ENCODE measurements at regions not wholly inside any gene's neighbourhood (a gene's known extent, or its start where the extent isn't known, plus 50 kb on each side); places are given as distances from the start of the nearest gene placed in this dataset.
"Not testable (repeated sequence)": the region's sequence is repeated elsewhere in the genome, so short reads cannot be mapped to it uniquely, and the experiment has no call there.

DNA sequence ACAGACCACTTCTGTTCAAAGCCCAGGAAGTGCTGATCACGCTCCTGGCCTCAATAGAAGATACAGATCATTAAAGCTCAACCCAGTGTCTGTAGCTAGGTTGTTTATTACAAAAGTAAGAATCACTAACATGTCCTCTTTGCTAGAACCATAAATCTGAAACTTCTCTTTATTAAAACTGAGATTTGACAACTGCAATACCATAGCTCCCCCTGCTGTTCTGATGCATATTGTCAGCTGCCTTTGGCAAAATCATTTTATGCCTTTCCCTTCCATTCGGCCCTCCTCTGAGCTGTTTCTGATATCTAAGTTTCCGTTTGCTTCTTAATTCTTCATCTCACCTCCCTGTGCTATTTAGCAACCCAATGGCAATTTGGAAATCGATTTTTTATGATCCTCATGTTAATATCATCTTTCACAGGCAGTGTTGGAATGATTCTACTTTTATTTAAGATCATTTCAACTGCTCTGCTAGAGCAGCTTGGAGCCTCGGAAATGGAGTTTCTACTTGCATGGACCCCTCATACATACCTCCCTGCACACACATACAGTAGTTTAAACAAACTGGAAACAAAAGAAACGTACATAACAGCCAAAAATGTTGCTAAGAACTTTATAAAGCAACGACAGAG, 998.8 kb downstream of the MAT2B start:
- Histone ChIP-seq H3K9me3 (ENCODE audit: control insufficient read depth, low read length) (no peaks in the 10 kb centered on the region), H3K27me3 (replicated peaks; ENCODE audit: control insufficient read depth, insufficient read depth, low read length, poor library complexity, severe bottlenecking) (no peaks in the 10 kb centered on the region), H3K4me3 (ENCODE audit: insufficient read depth, low read depth, low read length, poor library complexity, severe bottlenecking) (no peak overlapping the region), H3K27ac (ENCODE audit: insufficient read depth, low read length, poor library complexity, severe bottlenecking) (no peak overlapping the region), H3K36me3 (ENCODE audit: control insufficient read depth, insufficient read depth, low read length) (no peaks in the 10 kb centered on the region), H3K4me1 (ENCODE audit: control insufficient read depth, insufficient read depth, low read length, poor library complexity, severe bottlenecking) (no peaks in the 10 kb centered on the region)
- no peak for DNase-seq

- Histone ChIP-seq H3K4me1 (ENCODE audit: control insufficient read depth, insufficient read depth, low read length, poor library complexity, severe bottlenecking) (no peaks in the 10 kb centered on the region), H3K27me3 (replicated peaks; ENCODE audit: control insufficient read depth, insufficient read depth, low read length, poor library complexity, severe bottlenecking) (no peaks in the 10 kb centered on the region), H3K9me3 (ENCODE audit: control insufficient read depth, low read length) (no peaks in the 10 kb centered on the region), H3K36me3 (ENCODE audit: control insufficient read depth, insufficient read depth, low read length) (no peaks in the 10 kb centered on the region), H3K4me3 (ENCODE audit: insufficient read depth, low read depth, low read length, poor library complexity, severe bottlenecking) (no peak overlapping the region), H3K27ac (ENCODE audit: insufficient read depth, low read length, poor library complexity, severe bottlenecking) (no peak overlapping the region)
- DNase-seq = no peak
These were observed 1000.4 kb downstream of the MAT2B start for GRCh38 chr5:164505791-164506190.

DNA sequence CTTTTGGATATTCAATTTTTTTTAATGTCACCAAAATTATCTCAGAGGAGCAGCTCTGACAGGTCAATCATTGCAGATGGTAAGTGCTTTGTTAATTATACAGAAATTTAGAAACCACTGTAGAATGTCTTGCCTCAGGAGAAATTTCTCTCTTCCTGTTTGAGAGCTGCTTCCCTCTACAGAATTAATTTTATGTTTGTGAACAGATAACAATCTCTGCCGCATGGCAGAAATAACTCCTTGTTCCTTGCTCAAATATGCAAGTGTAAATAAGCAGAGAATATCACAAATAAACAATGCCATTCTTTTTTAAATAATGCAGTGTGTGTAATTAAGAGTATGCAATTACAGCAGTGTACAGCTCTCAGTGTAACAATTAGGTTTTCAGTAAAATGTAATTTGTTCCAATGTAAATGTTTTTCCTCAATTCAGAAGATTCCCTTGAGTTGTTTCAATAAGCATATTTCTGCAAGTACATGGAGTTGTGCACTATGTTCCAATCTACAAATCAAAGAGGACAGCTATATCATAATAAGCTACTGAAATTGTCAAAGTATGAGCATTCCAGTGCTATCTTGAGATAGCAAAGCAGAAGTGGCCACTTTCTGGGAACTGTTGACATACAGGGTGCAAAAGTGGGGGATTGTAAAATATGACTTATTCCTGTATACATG, 1012.8 kb downstream of the MAT2B start:
- Histone ChIP-seq H3K9me3 (ENCODE audit: control insufficient read depth, low read length) (no peaks in the 10 kb centered on the region), H3K4me3 (ENCODE audit: insufficient read depth, low read depth, low read length, poor library complexity, severe bottlenecking) (no peak overlapping the region), H3K27me3 (replicated peaks; ENCODE audit: control insufficient read depth, insufficient read depth, low read length, poor library complexity, severe bottlenecking) (no peaks in the 10 kb centered on the region), H3K4me1 (ENCODE audit: control insufficient read depth, insufficient read depth, low read length, poor library complexity, severe bottlenecking) (no peaks in the 10 kb centered on the region), H3K27ac (ENCODE audit: insufficient read depth, low read length, poor library complexity, severe bottlenecking) (no peak overlapping the region), H3K36me3 (ENCODE audit: control insufficient read depth, insufficient read depth, low read length) (no peaks in the 10 kb centered on the region)
- no peak for DNase-seq

DNA sequence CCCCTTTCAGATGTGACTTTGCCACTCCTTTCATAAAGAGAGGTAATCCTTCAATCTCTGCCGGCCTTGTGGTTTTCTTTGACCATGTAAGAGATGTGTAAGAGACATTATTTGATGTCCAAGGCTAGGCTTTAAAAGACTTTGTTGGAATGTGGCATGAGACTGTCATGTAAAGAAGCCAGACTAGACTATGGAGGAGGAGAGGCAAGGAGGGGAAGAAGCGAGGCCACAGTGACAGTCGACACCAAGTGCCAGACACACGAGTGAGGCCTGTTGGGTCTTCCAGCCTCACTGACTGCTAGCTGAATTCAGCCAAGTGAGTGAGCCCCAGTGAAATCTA, 1013.3 kb downstream of the MAT2B start:
- Histone ChIP-seq H3K27me3 (replicated peaks; ENCODE audit: control insufficient read depth, insufficient read depth, low read length, poor library complexity, severe bottlenecking) (no peaks in the 10 kb centered on the region), H3K4me3 (ENCODE audit: insufficient read depth, low read depth, low read length, poor library complexity, severe bottlenecking) (no peak overlapping the region), H3K36me3 (ENCODE audit: control insufficient read depth, insufficient read depth, low read length) (no peaks in the 10 kb centered on the region), H3K4me1 (ENCODE audit: control insufficient read depth, insufficient read depth, low read length, poor library complexity, severe bottlenecking) (no peaks in the 10 kb centered on the region), H3K9me3 (ENCODE audit: control insufficient read depth, low read length) (no peaks in the 10 kb centered on the region), H3K27ac (ENCODE audit: insufficient read depth, low read length, poor library complexity, severe bottlenecking) (no peak overlapping the region)
- no peak for DNase-seq

DNA sequence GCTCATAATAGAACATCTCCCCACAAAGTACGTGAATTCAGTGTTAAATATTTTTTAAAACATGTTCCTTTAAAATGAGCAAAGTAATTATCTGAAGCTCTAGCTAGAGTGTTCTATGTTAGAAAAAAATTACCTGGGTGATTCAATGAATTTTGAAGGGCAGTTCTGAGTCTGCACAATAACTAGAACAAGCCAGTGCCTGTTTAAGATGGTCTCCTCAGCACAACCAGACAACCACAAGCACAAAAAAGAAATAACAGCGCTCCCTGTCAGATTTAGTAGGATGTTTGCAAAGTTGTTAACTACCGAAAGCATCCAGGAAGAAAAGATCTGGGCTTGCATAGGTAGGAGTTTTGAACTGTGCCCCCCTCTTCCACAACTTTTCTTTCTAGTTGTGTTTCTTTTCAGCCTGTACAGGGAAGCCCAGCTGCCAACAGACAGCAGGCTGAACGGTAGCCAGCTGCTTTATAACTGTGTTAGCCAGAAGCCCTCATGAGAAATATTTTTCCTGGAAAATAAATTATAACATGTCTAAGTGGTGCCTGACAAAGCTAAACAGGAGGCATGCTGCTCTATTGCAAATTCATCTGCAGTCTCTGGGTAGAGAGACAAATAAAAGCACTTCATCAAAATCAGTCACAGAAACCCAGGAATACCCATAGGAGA, 1026.9 kb downstream of the MAT2B start:
- Histone ChIP-seq H3K36me3 (ENCODE audit: control insufficient read depth, insufficient read depth, low read length) (no peaks in the 10 kb centered on the region), H3K9me3 (ENCODE audit: control insufficient read depth, low read length) (no peaks in the 10 kb centered on the region), H3K27ac (ENCODE audit: insufficient read depth, low read length, poor library complexity, severe bottlenecking) (no peak overlapping the region), H3K4me1 (ENCODE audit: control insufficient read depth, insufficient read depth, low read length, poor library complexity, severe bottlenecking) (no peaks in the 10 kb centered on the region), H3K4me3 (ENCODE audit: insufficient read depth, low read depth, low read length, poor library complexity, severe bottlenecking) (no peak overlapping the region), H3K27me3 (replicated peaks; ENCODE audit: control insufficient read depth, insufficient read depth, low read length, poor library complexity, severe bottlenecking) (no peaks in the 10 kb centered on the region)
- no peak for DNase-seq

DNA sequence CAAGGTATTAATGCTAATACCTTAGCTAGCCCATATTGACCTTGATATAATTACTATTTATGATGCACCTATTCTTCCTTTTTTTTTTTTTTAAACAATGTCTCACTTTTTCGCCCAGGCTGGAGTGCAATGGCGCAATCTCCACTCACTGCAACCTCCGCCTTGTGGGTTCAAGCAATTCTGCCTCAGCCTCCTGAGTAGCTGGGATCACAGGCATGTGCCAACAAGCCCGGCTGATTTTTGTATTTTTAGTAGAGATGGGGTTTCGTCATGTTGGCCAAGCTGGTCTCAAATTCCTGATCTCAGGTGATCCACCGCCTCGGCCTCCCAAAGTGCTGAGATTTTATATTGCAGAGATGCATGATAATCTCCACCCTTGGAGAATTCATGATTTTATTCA, 1028.0 kb downstream of the MAT2B start:
- H3K4me1 ChIP-seq (ENCODE audit: control insufficient read depth, insufficient read depth, low read length, poor library complexity, severe bottlenecking); H3K9me3 ChIP-seq (ENCODE audit: control insufficient read depth, low read length); H3K27ac ChIP-seq (ENCODE audit: insufficient read depth, low read length, poor library complexity, severe bottlenecking); DNase-seq; H3K36me3 ChIP-seq (ENCODE audit: control insufficient read depth, insufficient read depth, low read length); H3K27me3 ChIP-seq (replicated peaks; ENCODE audit: control insufficient read depth, insufficient read depth, low read length, poor library complexity, severe bottlenecking); H3K4me3 ChIP-seq (ENCODE audit: insufficient read depth, low read depth, low read length, poor library complexity, severe bottlenecking): not testable (repeated sequence)

GRCh38 chr5:164540174-164540573, 1034.8 kb downstream of the MAT2B start:
- Histone ChIP-seq H3K4me1 (ENCODE audit: control insufficient read depth, insufficient read depth, low read length, poor library complexity, severe bottlenecking) (no peaks in the 10 kb centered on the region), H3K27me3 (replicated peaks; ENCODE audit: control insufficient read depth, insufficient read depth, low read length, poor library complexity, severe bottlenecking) (no peaks in the 10 kb centered on the region), H3K9me3 (ENCODE audit: control insufficient read depth, low read length) (no peaks in the 10 kb centered on the region), H3K36me3 (ENCODE audit: control insufficient read depth, insufficient read depth, low read length) (no peaks in the 10 kb centered on the region), H3K27ac (ENCODE audit: insufficient read depth, low read length, poor library complexity, severe bottlenecking) (no peak overlapping the region), H3K4me3 (ENCODE audit: insufficient read depth, low read depth, low read length, poor library complexity, severe bottlenecking) (no peak overlapping the region)
- DNase-seq = no peak

GRCh38 chr5:164545507-164545906, 1040.1 kb downstream of the MAT2B start:
- Histone ChIP-seq H3K27ac (ENCODE audit: insufficient read depth, low read length, poor library complexity, severe bottlenecking) (no peak overlapping the region), H3K36me3 (ENCODE audit: control insufficient read depth, insufficient read depth, low read length) (no peaks in the 10 kb centered on the region), H3K4me3 (ENCODE audit: insufficient read depth, low read depth, low read length, poor library complexity, severe bottlenecking) (no peak overlapping the region), H3K27me3 (replicated peaks; ENCODE audit: control insufficient read depth, insufficient read depth, low read length, poor library complexity, severe bottlenecking) (no peaks in the 10 kb centered on the region), H3K4me1 (ENCODE audit: control insufficient read depth, insufficient read depth, low read length, poor library complexity, severe bottlenecking) (no peaks in the 10 kb centered on the region), H3K9me3 (ENCODE audit: control insufficient read depth, low read length) (no peaks in the 10 kb centered on the region)
- no peak for DNase-seq

DNA sequence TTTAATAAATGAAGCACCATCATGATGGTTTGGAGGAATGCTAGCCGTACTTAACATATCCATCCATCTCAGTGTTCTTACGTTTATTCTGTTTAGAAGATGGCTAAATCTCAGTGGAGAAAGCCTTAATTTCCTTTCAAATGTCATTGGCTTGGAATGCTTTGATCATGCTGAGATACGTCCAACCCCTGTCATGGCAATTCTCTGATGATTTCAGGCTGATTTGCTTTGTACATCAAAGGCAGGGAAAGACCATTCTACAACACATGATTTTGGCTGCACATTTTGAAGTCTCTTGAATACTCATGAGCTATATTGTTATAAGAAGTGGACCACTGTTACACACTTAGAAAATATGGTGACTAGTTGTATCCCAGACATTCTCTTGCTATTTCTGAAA, 1048.4 kb downstream of the MAT2B start:
- no peak overlapping the region for H3K4me3 ChIP-seq (ENCODE audit: insufficient read depth, low read depth, low read length, poor library complexity, severe bottlenecking)
- DNase-seq = no peak
- H3K4me1 ChIP-seq (ENCODE audit: control insufficient read depth, insufficient read depth, low read length, poor library complexity, severe bottlenecking) = no peaks in the 10 kb centered on the region
- no peaks in the 10 kb centered on the region for H3K27me3 ChIP-seq (replicated peaks; ENCODE audit: control insufficient read depth, insufficient read depth, low read length, poor library complexity, severe bottlenecking)
- no peak overlapping the region for H3K27ac ChIP-seq (ENCODE audit: insufficient read depth, low read length, poor library complexity, severe bottlenecking)
- no peaks in the 10 kb centered on the region for H3K36me3 ChIP-seq (ENCODE audit: control insufficient read depth, insufficient read depth, low read length)
- no peaks in the 10 kb centered on the region for H3K9me3 ChIP-seq (ENCODE audit: control insufficient read depth, low read length)

DNA sequence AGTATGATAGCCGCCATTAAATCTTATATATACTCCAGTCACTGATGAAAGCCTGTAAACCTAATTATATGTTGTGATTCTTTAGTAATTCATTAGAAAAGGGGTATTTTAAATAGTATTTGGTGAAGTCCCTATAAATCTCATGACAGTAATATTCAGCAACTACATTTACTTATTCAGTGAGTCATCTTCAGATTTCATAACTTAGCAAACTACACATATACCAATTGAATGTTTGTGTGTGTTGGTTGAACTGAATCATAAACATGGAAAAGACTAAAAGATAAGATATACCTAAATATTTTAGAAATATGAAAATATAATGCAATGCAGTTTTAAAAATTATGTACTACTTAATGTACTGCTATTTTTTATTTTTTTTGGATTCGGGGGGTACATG, 1050.4 kb downstream of the MAT2B start:
- Histone ChIP-seq H3K4me3 (ENCODE audit: insufficient read depth, low read depth, low read length, poor library complexity, severe bottlenecking) (no peak overlapping the region), H3K27me3 (replicated peaks; ENCODE audit: control insufficient read depth, insufficient read depth, low read length, poor library complexity, severe bottlenecking) (no peaks in the 10 kb centered on the region)
- no peak for DNase-seq

More for the DNA sequence above, 1050.4 kb downstream of the MAT2B start:
- Histone ChIP-seq H3K36me3 (ENCODE audit: control insufficient read depth, insufficient read depth, low read length) (no peaks in the 10 kb centered on the region), H3K4me1 (ENCODE audit: control insufficient read depth, insufficient read depth, low read length, poor library complexity, severe bottlenecking) (no peaks in the 10 kb centered on the region), H3K27ac (ENCODE audit: insufficient read depth, low read length, poor library complexity, severe bottlenecking) (no peak overlapping the region), H3K9me3 (ENCODE audit: control insufficient read depth, low read length) (no peaks in the 10 kb centered on the region)

Data from effector memory CD4-positive, alpha-beta T cell (primary cell).